ENCODE measurements at regions not wholly inside any gene's neighbourhood (a gene's known extent, or its start where the extent isn't known, plus 50 kb on each side); places are given as distances from the start of the nearest gene placed in this dataset.

DNA sequence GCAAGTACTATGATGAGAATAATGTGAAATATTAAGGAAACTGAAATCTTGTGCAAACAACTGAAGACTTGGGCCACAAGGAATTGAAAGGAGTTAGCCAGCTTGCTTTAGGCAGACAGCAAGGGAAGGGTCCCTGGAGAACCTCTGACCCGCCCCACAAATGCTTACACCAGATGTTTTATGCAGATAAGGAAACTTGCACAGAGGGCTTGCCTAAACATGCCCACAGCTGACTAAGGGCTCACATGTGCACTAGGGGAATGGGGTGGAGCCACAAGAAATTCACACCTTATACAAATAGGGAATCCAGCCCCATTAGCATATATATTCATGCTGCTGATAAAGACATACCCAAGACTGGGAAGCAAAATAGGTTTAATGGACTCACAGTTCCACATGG is 86.1 kb upstream of the CYYR1 start:
- DNase-seq (ENCODE audit: low spot score) = no peak
- no peak for ATAC-seq

DNA sequence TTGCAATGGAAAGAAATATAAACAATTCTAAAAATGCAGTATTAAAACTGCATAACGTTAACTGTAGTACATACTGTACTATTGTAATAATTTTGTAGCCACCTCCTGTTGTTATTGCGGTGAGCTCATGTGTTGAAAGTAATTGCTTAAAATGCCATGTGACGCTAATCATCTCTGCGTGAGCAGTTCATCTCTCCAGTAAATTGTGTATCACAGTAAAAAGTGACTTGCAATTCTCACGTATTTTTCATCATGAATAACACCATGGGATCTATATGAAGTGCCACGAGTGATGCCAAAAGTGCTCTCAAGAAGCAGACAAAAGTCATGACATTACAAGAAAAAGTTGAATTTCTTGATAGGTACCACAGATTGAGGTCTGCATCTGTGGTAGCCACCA is 82.4 kb upstream of the CYYR1 start:
- ATAC-seq = no peak
- no peak for DNase-seq (ENCODE audit: low spot score)

DNA sequence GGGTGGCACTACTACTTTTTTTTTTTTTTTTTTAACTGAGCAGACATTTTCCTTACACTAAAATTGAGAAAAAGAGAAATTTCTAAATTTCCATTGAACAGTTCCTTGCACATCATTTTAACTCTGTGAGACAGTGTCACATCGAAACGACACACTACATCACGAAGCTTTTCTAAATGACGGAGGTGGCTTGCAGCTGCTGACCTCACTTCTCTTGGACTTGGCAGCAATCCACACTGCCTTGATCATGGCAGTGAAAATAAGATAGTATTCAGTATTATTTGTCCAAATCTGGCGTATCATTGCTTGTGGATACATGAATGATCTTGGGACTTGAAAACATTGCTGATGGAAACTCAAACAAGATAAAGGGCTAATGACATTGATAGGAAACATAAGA is 80.3 kb upstream of the CYYR1 start:
- ATAC-seq (no peak), DNase-seq (ENCODE audit: low spot score) (no peak)

DNA sequence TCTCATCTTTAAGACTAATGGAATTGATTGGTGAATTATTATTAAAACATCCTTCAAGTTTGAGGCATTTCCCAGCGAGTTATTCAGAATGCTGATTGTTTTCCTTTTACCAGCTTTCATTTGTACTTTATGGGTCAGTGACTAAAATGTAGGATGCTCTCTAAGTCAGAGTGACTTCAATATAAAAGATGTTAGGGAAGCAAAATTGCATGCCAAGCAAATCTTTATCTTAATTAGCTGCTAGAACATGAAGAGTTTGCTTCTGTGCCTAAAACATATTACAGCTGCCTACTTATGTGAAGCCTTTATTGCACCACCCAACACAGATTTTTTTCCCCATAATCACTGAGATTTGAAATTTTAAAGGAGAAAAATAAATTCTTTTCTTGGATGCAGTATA is 79.8 kb upstream of the CYYR1 start:
- ATAC-seq = no peak

DNA sequence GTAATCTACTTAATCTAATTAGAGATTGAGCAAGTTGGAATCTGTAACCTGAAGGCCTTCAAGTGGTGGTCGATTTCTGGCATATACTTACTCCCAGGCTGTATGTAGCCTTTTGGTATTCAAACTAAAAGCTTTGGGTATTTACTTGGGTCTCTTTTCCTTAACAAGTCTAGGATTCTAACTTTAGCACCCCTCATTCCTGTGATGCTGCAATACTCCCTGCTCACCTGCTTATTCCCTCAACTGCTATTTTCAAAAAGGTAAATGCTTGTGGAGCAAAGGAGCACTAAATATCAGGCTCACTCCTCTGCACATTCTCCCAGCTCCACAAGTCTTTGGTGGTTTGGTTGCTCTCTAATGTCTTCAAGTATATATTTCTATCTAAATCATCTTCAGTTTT is 68.0 kb upstream of the CYYR1 start:
- no peak for DNase-seq (ENCODE audit: low spot score)
- no peak for ATAC-seq

More for the DNA sequence above, 79.8 kb upstream of the CYYR1 start:
- DNase-seq (ENCODE audit: low spot score) = no peak

DNA sequence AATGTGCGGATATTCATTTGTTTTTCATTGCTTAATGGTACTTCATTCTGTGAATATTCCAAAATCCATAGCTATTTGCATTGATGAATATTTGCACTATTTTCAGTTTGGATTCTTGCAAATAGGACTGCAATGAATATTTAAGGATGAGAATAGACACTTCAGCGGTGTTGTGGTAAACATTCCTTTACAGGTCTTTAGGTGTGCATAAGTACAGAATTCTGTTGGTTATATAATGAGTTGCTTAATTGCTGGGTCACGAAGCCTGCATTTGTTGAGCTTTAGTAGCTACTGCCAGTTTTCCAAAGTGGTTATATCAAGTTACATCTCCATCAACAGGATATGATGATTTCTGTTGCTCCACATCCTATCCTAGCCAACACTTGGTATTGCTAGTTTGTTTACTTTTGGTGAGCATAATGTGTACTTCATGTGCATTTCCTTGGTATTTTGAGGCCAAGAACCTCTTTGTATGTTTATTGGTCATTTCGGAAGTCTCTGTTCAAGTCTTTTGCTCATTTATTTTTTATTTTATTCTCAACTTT is 64.2 kb upstream of the CYYR1 start:
- DNase-seq (ENCODE audit: low spot score) = no peak
- no peak for ATAC-seq

DNA sequence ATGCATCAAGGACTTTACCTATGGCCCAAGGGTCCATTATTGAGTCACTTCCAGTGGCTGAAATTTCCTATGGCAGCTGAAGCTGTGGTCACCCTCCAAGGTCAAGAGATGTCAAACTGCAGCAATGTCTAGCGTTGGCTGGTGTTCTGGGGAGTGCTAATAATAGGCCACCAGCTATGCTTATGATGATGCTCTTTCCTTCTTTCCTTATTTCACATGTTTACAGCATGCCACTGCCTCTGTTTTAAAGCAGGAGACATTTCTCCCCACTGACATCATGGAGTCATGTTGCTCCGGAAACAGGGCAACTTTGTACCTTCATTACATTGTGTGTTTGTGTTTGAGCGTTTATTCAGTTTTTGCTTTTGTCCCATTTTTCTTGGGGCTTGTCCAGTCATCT is 62.6 kb upstream of the CYYR1 start:
- no peak for ATAC-seq
- no peak for DNase-seq (ENCODE audit: low spot score)

DNA sequence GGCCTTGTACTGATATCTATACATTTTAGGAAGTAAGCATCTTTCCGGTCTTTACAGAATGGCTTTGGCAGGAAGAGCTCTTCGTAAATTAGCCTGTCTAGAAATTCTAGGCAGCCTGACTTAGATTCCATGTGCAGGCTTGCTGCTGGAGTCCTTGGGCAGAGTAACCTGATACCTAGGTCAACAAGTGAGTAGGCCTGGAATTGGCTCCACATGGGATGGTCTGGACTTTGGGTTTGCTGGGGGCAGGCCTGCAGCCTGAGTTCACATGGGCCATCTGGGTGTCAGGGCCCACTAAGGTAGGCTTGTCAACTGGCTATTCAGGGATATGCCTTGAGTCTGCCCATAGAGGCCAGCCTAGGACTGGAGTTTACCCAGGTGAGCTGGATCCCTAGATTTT is 59.6 kb upstream of the CYYR1 start:
- ATAC-seq = no peak
- DNase-seq (ENCODE audit: low spot score) = no peak

DNA sequence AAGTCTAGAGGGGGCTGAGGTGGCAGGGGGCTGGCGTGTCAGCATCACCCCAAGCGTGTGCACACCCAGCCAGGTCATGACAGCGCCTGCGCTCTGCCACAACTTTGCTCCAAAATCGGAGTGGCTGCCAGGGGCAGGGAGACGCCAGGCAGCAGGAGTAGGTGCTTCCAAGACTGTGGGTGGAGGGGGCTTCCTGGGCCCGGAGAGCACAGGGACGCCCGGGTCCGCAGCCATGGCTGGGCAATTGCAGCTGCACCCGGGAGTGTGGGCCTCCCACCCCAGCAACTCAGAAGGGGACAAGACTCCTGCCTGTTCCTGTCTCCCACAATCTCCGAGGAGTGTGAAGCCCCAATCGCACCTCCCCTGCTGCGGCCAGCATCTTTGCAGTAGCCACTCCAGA is 53.1 kb upstream of the CYYR1 start:
- ATAC-seq (no peak), DNase-seq (ENCODE audit: low spot score) (no peak)

DNA sequence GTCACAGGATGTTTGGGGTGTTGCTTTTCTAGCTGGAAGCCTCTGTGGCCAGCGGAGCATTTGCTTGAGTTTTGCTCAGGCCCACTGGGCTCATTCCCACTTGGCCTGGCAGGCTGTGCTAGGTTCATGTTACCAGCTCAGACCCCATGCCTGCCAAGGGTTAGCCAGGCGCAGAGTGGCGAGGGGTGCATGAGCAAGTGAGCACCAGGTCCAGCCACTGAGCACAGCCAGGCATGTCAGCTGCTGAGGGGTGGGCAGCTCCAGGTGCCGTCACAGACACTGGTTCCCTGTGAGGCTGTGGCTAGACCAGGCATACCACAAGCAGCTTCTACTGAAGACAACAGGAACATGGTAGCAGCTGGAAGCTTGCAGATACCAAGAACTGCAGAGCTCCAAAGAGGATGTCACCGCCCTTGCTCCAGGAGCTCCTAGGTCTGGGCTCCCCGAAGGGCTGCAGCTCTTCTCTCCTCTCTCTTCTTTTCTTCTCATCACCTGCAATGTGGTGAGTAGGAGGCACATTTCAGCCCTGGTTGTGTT is 52.0 kb upstream of the CYYR1 start:
- no peak for DNase-seq (ENCODE audit: low spot score)
- no peak for ATAC-seq

All from left lobe of liver (tissue), 2 donors.